Astrocyte (in vitro differentiated cells and primary cell): ENCODE measurements at regions not wholly inside any gene's neighbourhood (a gene's known extent, or its start where the extent isn't known, plus 50 kb on each side); places are given as distances from the start of the nearest gene placed in this dataset.

Experiments
- EZH2 ChIP-seq: IDR thresholded peaks from 2 replicates; pipeline ENCODE4 v1.6.1; 2012; ENCODE audit warnings: mild to moderate bottlenecking, low read length, inconsistent platforms; ENCODE audit not compliant: insufficient read depth
- TF ChIP-seq, protein P1 (sequence below): IDR thresholded peaks from 2 replicates; pipeline ENCODE4 v1.5.1; 2011; ENCODE audit warnings: low read depth, mild to moderate bottlenecking, inconsistent platforms, low read length, moderate library complexity; ENCODE audit not compliant: insufficient read depth

- TF ChIP-seq, protein P1, sequence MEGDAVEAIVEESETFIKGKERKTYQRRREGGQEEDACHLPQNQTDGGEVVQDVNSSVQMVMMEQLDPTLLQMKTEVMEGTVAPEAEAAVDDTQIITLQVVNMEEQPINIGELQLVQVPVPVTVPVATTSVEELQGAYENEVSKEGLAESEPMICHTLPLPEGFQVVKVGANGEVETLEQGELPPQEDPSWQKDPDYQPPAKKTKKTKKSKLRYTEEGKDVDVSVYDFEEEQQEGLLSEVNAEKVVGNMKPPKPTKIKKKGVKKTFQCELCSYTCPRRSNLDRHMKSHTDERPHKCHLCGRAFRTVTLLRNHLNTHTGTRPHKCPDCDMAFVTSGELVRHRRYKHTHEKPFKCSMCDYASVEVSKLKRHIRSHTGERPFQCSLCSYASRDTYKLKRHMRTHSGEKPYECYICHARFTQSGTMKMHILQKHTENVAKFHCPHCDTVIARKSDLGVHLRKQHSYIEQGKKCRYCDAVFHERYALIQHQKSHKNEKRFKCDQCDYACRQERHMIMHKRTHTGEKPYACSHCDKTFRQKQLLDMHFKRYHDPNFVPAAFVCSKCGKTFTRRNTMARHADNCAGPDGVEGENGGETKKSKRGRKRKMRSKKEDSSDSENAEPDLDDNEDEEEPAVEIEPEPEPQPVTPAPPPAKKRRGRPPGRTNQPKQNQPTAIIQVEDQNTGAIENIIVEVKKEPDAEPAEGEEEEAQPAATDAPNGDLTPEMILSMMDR: no peak
- TF ChIP-seq EZH2: no peak
These were observed 122.1 kb downstream of the MEX3B start for GRCh38 chr15:81923561-81924350.
